ENCODE measurements at regions not wholly inside any gene's neighbourhood (a gene's known extent, or its start where the extent isn't known, plus 50 kb on each side); places are given as distances from the start of the nearest gene placed in this dataset.

- H3K27me3 ChIP-seq (ENCODE audit: control insufficient read depth, insufficient read depth, low read length): no peaks in the 10 kb centered on the region
- H3K36me3 Mint-ChIP-seq: no peaks in the 10 kb centered on the region
Measured at GRCh38 chr12:74293689-74294131, 243.9 kb upstream of the ATXN7L3B start.

GRCh38 chr12:74317078-74317601 lies 220.5 kb upstream of the ATXN7L3B start:
- no peaks in the 10 kb centered on the region for H3K27me3 ChIP-seq (ENCODE audit: control insufficient read depth, insufficient read depth, low read length)
- ATAC-seq: no peak
- Mint-ChIP-seq H3K27me3 (ENCODE audit: low read depth in 2 of 2) (no peaks in the 10 kb centered on the region), H3K36me3 (no peaks in the 10 kb centered on the region), H3K9me3 (no peaks in the 10 kb centered on the region), H3K27ac (no peak overlapping the region), H3K4me1 (no peaks in the 10 kb centered on the region), H3K4me3 (no peak overlapping the region)
- H3K4me1 ChIP-seq (ENCODE audit: control insufficient read depth, insufficient read depth, low read length): no peaks in the 10 kb centered on the region
- no peak for TF ChIP-seq CTCF (IDR thresholded peaks at IDR 0.05)
- 16% methylated on average over 2 of the region's 2 CpGs for WGBS (ENCODE audit: insufficient coverage)
- no peak overlapping the region for H3K27ac ChIP-seq (ENCODE audit: low read length)
- no peak overlapping the region for H3K4me3 ChIP-seq (ENCODE audit: low read length)
- no peaks in the 10 kb centered on the region for H3K36me3 ChIP-seq (ENCODE audit: control insufficient read depth, insufficient read depth, low read length)
- DNase-seq: peak in 1 of 2 donors; percentile 2
- intact Hi-C loops (cut with micrococcal nuclease): no loop called here
- H3K9me3 ChIP-seq (ENCODE audit: control insufficient read depth, insufficient read depth, low read length): no peaks in the 10 kb centered on the region

More at GRCh38 chr12:74293689-74294131, 243.9 kb upstream of the ATXN7L3B start:
- Histone ChIP-seq H3K9me3 (ENCODE audit: control insufficient read depth, insufficient read depth, low read length) (no peaks in the 10 kb centered on the region), H3K27ac (ENCODE audit: low read length) (no peak overlapping the region), H3K36me3 (ENCODE audit: control insufficient read depth, insufficient read depth, low read length) (no peaks in the 10 kb centered on the region), H3K4me3 (ENCODE audit: low read length) (no peak overlapping the region), H3K4me1 (ENCODE audit: control insufficient read depth, insufficient read depth, low read length) (no peaks in the 10 kb centered on the region)
- Mint-ChIP-seq H3K4me1 (no peaks in the 10 kb centered on the region), H3K4me3 (no peak overlapping the region), H3K9me3 (no peaks in the 10 kb centered on the region), H3K27me3 (ENCODE audit: low read depth in 2 of 2) (no peaks in the 10 kb centered on the region), H3K27ac (no peak overlapping the region)
- TF ChIP-seq CTCF (IDR thresholded peaks at IDR 0.05): no peak
- intact Hi-C loops (cut with micrococcal nuclease): no loop called here
- no peak for ATAC-seq
- WGBS (ENCODE audit: insufficient coverage): 92% methylated on average over 15 of the region's 15 CpGs
- DNase-seq: no peak

- Histone ChIP-seq H3K9me3 (ENCODE audit: control insufficient read depth, insufficient read depth, low read length) (no peaks in the 10 kb centered on the region), H3K27ac (ENCODE audit: low read length) (no peak overlapping the region), H3K27me3 (ENCODE audit: control insufficient read depth, insufficient read depth, low read length) (no peaks in the 10 kb centered on the region), H3K4me1 (ENCODE audit: control insufficient read depth, insufficient read depth, low read length) (no peaks in the 10 kb centered on the region), H3K4me3 (ENCODE audit: low read length) (no peak overlapping the region), H3K36me3 (ENCODE audit: control insufficient read depth, insufficient read depth, low read length) (no peaks in the 10 kb centered on the region)
- no peak for DNase-seq
- Mint-ChIP-seq H3K27me3 (ENCODE audit: low read depth in 2 of 2) (no peaks in the 10 kb centered on the region), H3K4me3 (no peak overlapping the region), H3K4me1 (no peaks in the 10 kb centered on the region), H3K9me3 (no peaks in the 10 kb centered on the region), H3K27ac (no peak overlapping the region), H3K36me3 (no peaks in the 10 kb centered on the region)
- WGBS (ENCODE audit: insufficient coverage): 50% methylated on average over 1 of the region's 1 CpG
- no peak for ATAC-seq
- no peak for TF ChIP-seq CTCF (IDR thresholded peaks at IDR 0.05)
- intact Hi-C loops (cut with micrococcal nuclease): no loop called here
Measured at GRCh38 chr12:74317741-74318140, 219.9 kb upstream of the ATXN7L3B start.

- intact Hi-C loops (cut with micrococcal nuclease): no loop called here
- ATAC-seq: no peak
- Mint-ChIP-seq H3K9me3 (no peaks in the 10 kb centered on the region), H3K4me1 (no peaks in the 10 kb centered on the region), H3K36me3 (no peaks in the 10 kb centered on the region), H3K27ac (no peak overlapping the region), H3K4me3 (no peak overlapping the region), H3K27me3 (ENCODE audit: low read depth in 2 of 2) (no peaks in the 10 kb centered on the region)
- H3K36me3 ChIP-seq (ENCODE audit: control insufficient read depth, insufficient read depth, low read length): no peaks in the 10 kb centered on the region
- no peak for TF ChIP-seq CTCF (IDR thresholded peaks at IDR 0.05)
- DNase-seq: no peak
- H3K4me3 ChIP-seq (ENCODE audit: low read length): no peak overlapping the region
- WGBS (ENCODE audit: insufficient coverage): 79% methylated on average over 5 of the region's 5 CpGs
- H3K27ac ChIP-seq (ENCODE audit: low read length): no peak overlapping the region
- H3K9me3 ChIP-seq (ENCODE audit: control insufficient read depth, insufficient read depth, low read length): no peaks in the 10 kb centered on the region
- H3K27me3 ChIP-seq (ENCODE audit: control insufficient read depth, insufficient read depth, low read length): no peaks in the 10 kb centered on the region
- H3K4me1 ChIP-seq (ENCODE audit: control insufficient read depth, insufficient read depth, low read length): no peaks in the 10 kb centered on the region
Measured at GRCh38 chr12:74319886-74320285, 217.7 kb upstream of the ATXN7L3B start.

Data from natural killer cell (primary cell).